H1 (cell line): ENCODE measurements at regions not wholly inside any gene's neighbourhood (a gene's known extent, or its start where the extent isn't known, plus 50 kb on each side); places are given as distances from the start of the nearest gene placed in this dataset.

Experiments used
- CTCF ChIA-PET: fragments of 300-600 bp; sonication (Branson Sonifier 250); formaldehyde crosslinking; loops from one replicate; lab custom pipeline; 2021; ENCODE audit not compliant: partially characterized antibody; lab: Charles Lee
- POLR2A ChIA-PET: fragments of 300-600 bp; sonication (Branson Sonifier 250); formaldehyde crosslinking; loops from one replicate; lab custom pipeline; 2021; ENCODE audit warnings: inconsistent platforms; ENCODE audit not compliant: partially characterized antibody; lab: Charles Lee
- DNase-seq, 2 experiments: peaks; one replicate each; pipeline versions ENCODE4 v3.0.0 to v3.0.0-alpha.2; 2010 to 2022; ENCODE audit warnings: low spot score in 2 of 2, low read depth in 1 of 2, mixed read lengths in 1 of 2
- FAIRE-seq: peaks from 2 replicates; lab custom pipeline; 2011; peaks lifted over from hg19 to GRCh38; lab: Jason Lieb, UNC
- H2AFZ ChIP-seq: 2 replicates; pipeline ENCODE4 v1.8.1; 2012; ENCODE audit warnings: low read length, inconsistent platforms
- H2AK5ac ChIP-seq: 2 replicates; pipeline ENCODE4 v1.6.1; 2013; ENCODE audit warnings: low read depth, low read length
- H2BK120ac ChIP-seq: replicated peaks from 2 replicates; pipeline ENCODE3; 2013; ENCODE audit warnings: low read depth, low read length, inconsistent platforms
- H2BK12ac ChIP-seq: 2 replicates; pipeline ENCODE4 v1.6.1; 2013; ENCODE audit warnings: low read depth, low read length
- H2BK15ac ChIP-seq: 2 replicates; pipeline ENCODE4 v1.6.1; 2013; ENCODE audit warnings: low read length
- H2BK20ac ChIP-seq: 2 replicates; pipeline ENCODE4 v1.6.1; 2013; ENCODE audit warnings: low read length
- H2BK5ac ChIP-seq: 2 replicates; pipeline ENCODE4 v1.6.1; 2013; ENCODE audit warnings: low read depth, low read length
- H3K14ac ChIP-seq: 2 replicates; pipeline ENCODE4 v1.6.1; 2013; ENCODE audit warnings: inconsistent platforms; ENCODE audit not compliant: insufficient read length
- H3K18ac ChIP-seq: 2 replicates; pipeline ENCODE4 v1.6.1; 2013; ENCODE audit warnings: low read length; ENCODE audit errors: extremely low read depth
- H3K23ac ChIP-seq: 2 replicates; pipeline ENCODE4 v1.6.1; 2013; ENCODE audit warnings: inconsistent platforms; ENCODE audit not compliant: insufficient read length
- H3K23me2 ChIP-seq: 2 replicates; pipeline ENCODE4 v1.6.1; 2013; ENCODE audit warnings: low read depth, low read length
- H3K27ac ChIP-seq: 2 replicates; pipeline ENCODE4 v1.6.1; 2011; ENCODE audit warnings: low read depth, low read length, inconsistent platforms
- H3K27me3 ChIP-seq, 4 experiments: replicated peaks in 1 of 4; 1 replicate in 1 of 4; 2 replicates in 3 of 4; pipeline versions ENCODE4 v1.6.1 to v1.8.1; 2011 to 2013; ENCODE audit warnings: low read length in 3 of 4, mild to moderate bottlenecking in 3 of 4, inconsistent platforms in 2 of 4, mixed read lengths in 2 of 4, moderate library complexity in 1 of 4; ENCODE audit not compliant: control insufficient read depth in 3 of 4, insufficient read depth in 3 of 4; ENCODE audit errors: extremely low read depth in 1 of 4
- H3K36me3 ChIP-seq, 4 experiments: 2 replicates each; pipeline versions ENCODE4 v1.6.1 to v1.8.1; 2011 to 2013; ENCODE audit warnings: mild to moderate bottlenecking in 4 of 4, low read length in 3 of 4, moderate library complexity in 2 of 4, control low read depth in 1 of 4, inconsistent platforms in 1 of 4; ENCODE audit not compliant: insufficient read depth in 4 of 4, control insufficient read depth in 2 of 4
- H3K4ac ChIP-seq: replicated peaks from 2 replicates; pipeline ENCODE3; 2013; ENCODE audit warnings: low read length, low read depth, mixed read lengths, inconsistent platforms; ENCODE audit not compliant: insufficient read length
- H3K4me1 ChIP-seq, 4 experiments: replicated peaks in 1 of 4; 1 replicate in 1 of 4; 2 replicates in 3 of 4; pipeline versions ENCODE4 v1.6.1 to v1.8.1; 2011 to 2013; ENCODE audit warnings: low read length in 3 of 4, inconsistent platforms in 2 of 4, mixed read lengths in 1 of 4; ENCODE audit not compliant: insufficient read depth in 4 of 4, control insufficient read depth in 3 of 4
- H3K4me2 ChIP-seq, 2 experiments: 2 replicates each; pipeline versions ENCODE4 v1.6.1 to v1.8.1; 2011 to 2013; ENCODE audit warnings: low read depth in 2 of 2, low read length in 2 of 2, control low read depth in 1 of 2, inconsistent platforms in 1 of 2, mild to moderate bottlenecking in 1 of 2; ENCODE audit not compliant: insufficient read depth in 1 of 2
- H3K4me3 ChIP-seq, 4 experiments: fragments of 200-600, 300-600 bp in 1 of 4; sonication (generic), shearing (Covaris generic), sonication (Bioruptor Twin) in 1 of 4; 2 replicates each; pipeline versions ENCODE4 v1.5.1 to v1.8.1; 2011 to 2016; ENCODE audit warnings: low read length in 4 of 4, low read depth in 3 of 4, control low read depth in 2 of 4, inconsistent platforms in 2 of 4, mild to moderate bottlenecking in 2 of 4, mixed read lengths in 1 of 4, moderate library complexity in 1 of 4; ENCODE audit not compliant: insufficient read depth in 2 of 4; ENCODE audit errors: extremely low read depth in 1 of 4
- H3K56ac ChIP-seq: replicated peaks from 2 replicates; pipeline ENCODE3; 2013; ENCODE audit warnings: low read depth, mild to moderate bottlenecking, mixed read lengths, low read length, inconsistent platforms; ENCODE audit not compliant: insufficient read length
- H3K79me1 ChIP-seq: 2 replicates; pipeline ENCODE4 v1.6.1; 2013; ENCODE audit warnings: low read depth, low read length, control low read depth
- H3K79me2 ChIP-seq, 2 experiments: 2 replicates each; pipeline versions ENCODE4 v1.6.1 to v1.8.1; 2012 to 2013; ENCODE audit warnings: low read length in 2 of 2, mild to moderate bottlenecking in 2 of 2, inconsistent platforms in 1 of 2; ENCODE audit not compliant: insufficient read depth in 2 of 2, control insufficient read depth in 1 of 2
- H3K9ac ChIP-seq, 4 experiments: replicated peaks in 1 of 4; 1 replicate in 1 of 4; 2 replicates in 3 of 4; pipeline versions ENCODE4 v1.6.1 to v1.8.1; 2011 to 2013; ENCODE audit warnings: low read depth in 3 of 4, low read length in 3 of 4, control low read depth in 2 of 4, mild to moderate bottlenecking in 2 of 4, moderate library complexity in 2 of 4, inconsistent platforms in 1 of 4; ENCODE audit errors: extremely low read depth in 1 of 4
- H3K9me3 ChIP-seq, 2 experiments: 2 replicates each; pipeline versions ENCODE4 v1.6.1 to v1.8.1; 2012 to 2013; ENCODE audit warnings: mild to moderate bottlenecking in 2 of 2, moderate library complexity in 2 of 2, control low read depth in 1 of 2, inconsistent platforms in 1 of 2, low read depth in 1 of 2, low read length in 1 of 2, mixed read lengths in 1 of 2; ENCODE audit not compliant: insufficient read depth in 2 of 2
- H4K20me1 ChIP-seq, 2 experiments: replicated peaks in 1 of 2; 2 replicates each; pipeline versions ENCODE3 to v1.8.1; 2011 to 2013; ENCODE audit warnings: inconsistent platforms in 2 of 2, low read length in 2 of 2, mild to moderate bottlenecking in 1 of 2; ENCODE audit not compliant: insufficient read depth in 2 of 2, control insufficient read depth in 1 of 2
- H4K5ac ChIP-seq: 2 replicates; pipeline ENCODE4 v1.6.1; 2013; ENCODE audit warnings: low read length, low read depth, mixed read lengths, inconsistent platforms; ENCODE audit not compliant: insufficient read length
- H4K8ac ChIP-seq: 2 replicates; pipeline ENCODE4 v1.8.0; 2013; ENCODE audit warnings: mild to moderate bottlenecking, moderate library complexity, low read length, inconsistent platforms; ENCODE audit not compliant: insufficient read depth; ENCODE audit errors: extremely low read depth
- H4K91ac ChIP-seq: replicated peaks from 2 replicates; pipeline ENCODE3; 2013; ENCODE audit warnings: low read length, mixed read lengths, inconsistent platforms; ENCODE audit not compliant: insufficient read length
- ATF3 ChIP-seq: IDR thresholded peaks from 2 replicates; pipeline ENCODE4 v1.6.1; 2011; ENCODE audit warnings: low read depth, mild to moderate bottlenecking, low read length; ENCODE audit not compliant: insufficient read depth
- BACH1 ChIP-seq: IDR thresholded peaks from 2 replicates; pipeline ENCODE4 v1.6.1; 2012; ENCODE audit warnings: low read length, improper control_type of control experiment
- CEBPB ChIP-seq: IDR thresholded peaks from 2 replicates; pipeline ENCODE4 v1.6.1; 2012; ENCODE audit warnings: low read depth, low read length
- CTBP2 ChIP-seq: IDR thresholded peaks from 2 replicates; pipeline ENCODE4 v1.7.0; 2011; ENCODE audit warnings: borderline replicate concordance, mild to moderate bottlenecking, moderate library complexity, mixed read lengths, low read length; ENCODE audit not compliant: insufficient read depth, insufficient read length
- CTCF ChIP-seq, 3 experiments: IDR thresholded peaks; 1 replicate in 2 of 3; 2 replicates in 1 of 3; pipeline versions ENCODE4 v1.5.1 to v1.6.1; 2011; ENCODE audit warnings: low read length in 3 of 3, mild to moderate bottlenecking in 3 of 3, inconsistent platforms in 2 of 3, low read depth in 1 of 3, moderate library complexity in 1 of 3; ENCODE audit not compliant: insufficient read depth in 1 of 3; ENCODE audit errors: control extremely low read depth in 1 of 3
- HDAC2 ChIP-seq, 2 experiments: fragments of 300-600 bp in 1 of 2; sonication (generic) in 1 of 2; IDR thresholded peaks; 2 replicates each; pipeline ENCODE4 v1.6.1; 2011 to 2012; ENCODE audit warnings: low read depth in 2 of 2, low read length in 2 of 2, mild to moderate bottlenecking in 2 of 2, moderate library complexity in 2 of 2, borderline replicate concordance in 1 of 2, inconsistent platforms in 1 of 2
- KDM1A ChIP-seq: fragments of 200-600, 300-600 bp; sonication (generic); IDR thresholded peaks from 2 replicates; pipeline ENCODE4 v1.7.1; 2016; ENCODE audit warnings: mild to moderate bottlenecking, low read length, borderline replicate concordance
- MAFK ChIP-seq: IDR thresholded peaks from 2 replicates; pipeline ENCODE4 v1.6.1; 2012; ENCODE audit warnings: low read depth, mild to moderate bottlenecking, improper control_type of control experiment, low read length
- NANOG ChIP-seq: IDR thresholded peaks from 2 replicates; pipeline ENCODE4 v1.6.1; 2011; ENCODE audit warnings: low read length, low read depth, mild to moderate bottlenecking, inconsistent platforms; ENCODE audit not compliant: insufficient read depth, poor library complexity, severe bottlenecking
- PHF8 ChIP-seq: fragments of 200-600 bp; sonication (generic); conservative IDR thresholded peaks from 2 replicates; pipeline ENCODE4 v1.7.1; 2012; ENCODE audit warnings: low read depth, mild to moderate bottlenecking, inconsistent platforms, low read length, moderate library complexity
- POU5F1 ChIP-seq: IDR thresholded peaks from 2 replicates; pipeline ENCODE4 v1.6.1; 2011; ENCODE audit warnings: low read depth, mild to moderate bottlenecking, low read length, moderate library complexity
- WGBS, 2 experiments: shearing (Covaris generic) in 1 of 2; methylation state at CpG; one replicate each; pipeline versions ENCODE4 v1.1.6 to v1.1.7; 2013 to 2015; ENCODE audit warnings: low lambda C conversion rate in 2 of 2, mixed read lengths in 2 of 2, inconsistent platforms in 1 of 2, low coverage in 1 of 2, missing lambda C conversion rate in 1 of 2; ENCODE audit not compliant: insufficient replicate concordance in 2 of 2, insufficient coverage in 1 of 2, insufficient read length in 1 of 2; ENCODE audit errors: extremely low coverage in 1 of 2, missing lambda C conversion rate in 1 of 2; 5-methylcytosine and 5-hydroxymethylcytosine counted together

- Histone ChIP-seq H3K36me3 (no peaks in the 10 kb centered on the region), H3K9ac (no peak overlapping the region), H2AFZ (no peak overlapping the region), H3K56ac (no peak overlapping the region), H3K79me2 (no peaks in the 10 kb centered on the region), H2AK5ac (no peak overlapping the region), H3K27ac (no peak overlapping the region), H2BK15ac (no peak overlapping the region), H4K91ac (no peak overlapping the region), H3K4ac (no peak overlapping the region), H2BK5ac (no peak overlapping the region), H2BK20ac (no peak overlapping the region), H4K20me1 (no peaks in the 10 kb centered on the region), H3K14ac (no peak overlapping the region), H3K23ac (no peak overlapping the region), H4K8ac (no peak overlapping the region), H3K27me3 (no peaks in the 10 kb centered on the region), H2BK120ac (no peak overlapping the region), H3K4me3 (no peak overlapping the region), H3K79me1 (no peaks in the 10 kb centered on the region), H2BK12ac (no peak overlapping the region), H3K23me2 (no peaks in the 10 kb centered on the region; the same call in 1 of the 2 replicates), H3K4me1 (no peaks in the 10 kb centered on the region), H3K9me3 (no peaks in the 10 kb centered on the region), H3K4me2 (no peak overlapping the region), H4K5ac (no peak overlapping the region), H3K18ac (no peak overlapping the region)
- ChIA-PET CTCF (interaction anchor here (0.6 to 2.0 kb wide), 10 partner anchors 9 to 450 kb away, joined by 3 to 13 read pairs (median 4); partner anchors contain the start of gene HTR2A), POLR2A (no interaction called here)
- WGBS, 2 experiments = 89% methylated on average over 1 of the region's 1 CpG; no CpG with 5 or more reads in 1 of the 2 experiments
- no peak for FAIRE-seq
- DNase-seq = no peak
- TF ChIP-seq KDM1A (no peak), CTBP2 (no peak), POU5F1 (no peak), PHF8 (no peak), ATF3 (no peak), HDAC2 (IDR thresholded peaks at IDR 0.05; ENCODE audit: borderline replicate concordance in 1 of 2, low read depth in 2 of 2, low read length in 2 of 2) (no peak), CEBPB (no peak), CTCF (IDR thresholded peaks at IDR 0.05; ENCODE audit: control extremely low read depth in 1 of 3, insufficient read depth in 1 of 3, low read depth in 1 of 3, low read length in 3 of 3) (no peak), NANOG (no peak), BACH1 (no peak), MAFK (no peak)
Measured at GRCh38 chr13:47004540-47004939, 107.7 kb upstream of the HTR2A start.
